Stimulated activated CD4-positive, alpha-beta T cell treated with anti-CD3 and anti-CD28 coated beads, Interleukin-1b, Interleukin-23, amount 100 ng/mL, for 48 hours (primary cell): ENCODE measurements at regions not wholly inside any gene's neighbourhood (a gene's known extent, or its start where the extent isn't known, plus 50 kb on each side); places are given as distances from the start of the nearest gene placed in this dataset.

Experiments
- DNase-seq: peaks from one replicate; pipeline ENCODE4 v3.0.0-alpha.2; 2020

GRCh38 chr5:168014433-168015123 lies 276.9 kb upstream of the WWC1 start:
- DNase-seq = no peak

GRCh38 chr5:168015506-168015905 lies 275.9 kb upstream of the WWC1 start:
- DNase-seq = no peak

- no peak for DNase-seq
Observed at GRCh38 chr5:168017313-168017712, 274.1 kb upstream of the WWC1 start.

- DNase-seq = no peak
Observed at GRCh38 chr5:168019143-168019542, 272.3 kb upstream of the WWC1 start.

GRCh38 chr5:168020542-168021294 lies 270.7 kb upstream of the WWC1 start:
- no peak for DNase-seq

GRCh38 chr5:168022446-168023169 lies 268.8 kb upstream of the WWC1 start:
- DNase-seq = no peak

- DNase-seq = no peak
Observed at GRCh38 chr5:168023191-168023590, 268.3 kb upstream of the WWC1 start.

GRCh38 chr5:168024306-168024705 lies 267.1 kb upstream of the WWC1 start:
- DNase-seq = no peak

- DNase-seq = no peak
Observed at GRCh38 chr5:168027007-168027406, 264.4 kb upstream of the WWC1 start.

GRCh38 chr5:168030912-168031311 lies 260.5 kb upstream of the WWC1 start:
- no peak for DNase-seq

GRCh38 chr5:168031614-168032013 lies 259.8 kb upstream of the WWC1 start:
- no peak for DNase-seq

- no peak for DNase-seq
Observed at GRCh38 chr5:168039039-168039438, 252.4 kb upstream of the WWC1 start.

- DNase-seq = no peak
Observed at GRCh38 chr5:168039566-168040248, 251.7 kb upstream of the WWC1 start.

- DNase-seq = no peak
Observed at GRCh38 chr5:168041583-168041982, 249.9 kb upstream of the WWC1 start.

- DNase-seq = no peak
Observed at GRCh38 chr5:168042284-168043068, 249.0 kb upstream of the WWC1 start.

- no peak for DNase-seq
Observed at GRCh38 chr5:168046163-168046562, 245.3 kb upstream of the WWC1 start.

GRCh38 chr5:168047043-168047668 lies 244.3 kb upstream of the WWC1 start:
- peak; percentile 2 for DNase-seq

GRCh38 chr5:168047669-168048111 lies 243.8 kb upstream of the WWC1 start:
- DNase-seq = no peak

GRCh38 chr5:168048486-168048885 lies 243.0 kb upstream of the WWC1 start:
- no peak for DNase-seq

- no peak for DNase-seq
Observed at GRCh38 chr5:168052686-168053085, 238.8 kb upstream of the WWC1 start.

- DNase-seq = no peak
Observed at GRCh38 chr5:168054091-168054490, 237.4 kb upstream of the WWC1 start.

- no peak for DNase-seq
Observed at GRCh38 chr5:168055141-168055683, 236.2 kb upstream of the WWC1 start.
